Thyroid gland (tissue), 4 donors: ENCODE measurements at regions not wholly inside any gene's neighbourhood (a gene's known extent, or its start where the extent isn't known, plus 50 kb on each side); places are given as distances from the start of the nearest gene placed in this dataset.

ENCODE experiments used
- DNase-seq, 2 donors: peaks; one replicate each; pipeline ENCODE4 v3.0.0-alpha.2; 2019
- H3K27ac ChIP-seq, 3 donors: fragments of 200-600 bp; sonication (generic); 1 replicate in 2 of 3; 2 replicates in 1 of 3; pipeline ENCODE4 v1.5.1; 2016 to 2019; ENCODE audit warnings: mild to moderate bottlenecking in 1 of 3, moderate library complexity in 1 of 3
- H3K27me3 ChIP-seq: fragments of 200-600 bp; sonication (generic); one replicate; pipeline ENCODE4 v1.5.1; 2019
- H3K36me3 ChIP-seq, 2 donors: fragments of 200-600 bp; sonication (generic); one replicate each; pipeline ENCODE4 v1.5.1; 2016 to 2019
- H3K4me1 ChIP-seq, 2 donors: fragments of 200-600 bp; sonication (generic); one replicate each; pipeline ENCODE4 v1.5.1; 2017 to 2019
- H3K4me3 ChIP-seq, 3 donors: fragments of 200-600 bp; sonication (generic); replicated peaks in 1 of 3; 1 replicate in 2 of 3; 2 replicates in 1 of 3; pipeline ENCODE4 v1.5.1; 2016; ENCODE audit warnings: mild to moderate bottlenecking in 1 of 3
- H3K9me3 ChIP-seq: fragments of 200-600 bp; sonication (generic); one replicate; pipeline ENCODE4 v1.5.1; 2017
- POLR2A ChIP-seq, 2 donors: fragments of 450-650 bp; IDR thresholded peaks; one replicate each; pipeline ENCODE4 v1.6.1; 2017; ENCODE audit warnings: antibody characterized with exemption in 2 of 2, mild to moderate bottlenecking in 2 of 2, moderate library complexity in 1 of 2
- WGBS, 2 donors: methylation state at CpG; one replicate each; pipeline ENCODE4 v1.1.5; 2017; 5-methylcytosine and 5-hydroxymethylcytosine counted together
- intact Hi-C: fragments of 100-400 bp; cut with DNase I; formaldehyde crosslinking; loops from one replicate; pipeline ENCODE4 v1.15.1; 2023
- TF ChIP-seq, protein P1 (sequence below), 6 experiments: fragments of 200-600 bp in 3 of 6; fragments of 450-650 bp in 3 of 6; sonication (generic) in 3 of 6; IDR thresholded peaks; one replicate each; pipeline ENCODE4 v1.5.1; 2016 to 2019; ENCODE audit warnings: antibody characterized with exemption in 6 of 6, mild to moderate bottlenecking in 2 of 6, inconsistent platforms in 1 of 6, moderate library complexity in 1 of 6

DNA sequence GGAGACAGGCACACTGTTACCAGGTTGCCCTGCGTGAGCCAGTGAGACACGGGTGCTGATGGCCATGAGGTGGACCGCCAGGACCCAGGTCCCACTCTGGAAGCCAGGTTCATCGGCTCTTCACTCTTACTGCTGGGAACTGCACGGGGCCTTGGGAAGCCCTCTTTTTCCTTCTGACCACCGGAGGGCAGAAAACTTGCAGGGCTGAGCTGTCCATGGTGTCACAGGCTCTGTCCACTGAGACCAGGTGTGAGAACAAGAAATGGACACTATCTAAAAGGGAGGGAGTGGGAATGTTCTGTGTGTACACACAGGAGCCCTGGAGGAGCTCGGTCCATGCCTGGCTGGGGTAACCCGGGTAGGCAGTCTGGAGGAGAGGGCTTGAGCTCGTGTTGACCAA, 93.4 kb downstream of the UQCRFS1 start:
- no peaks in the 10 kb centered on the region for H3K9me3 ChIP-seq
- H3K27ac ChIP-seq: no peak overlapping the region
- intact Hi-C loops: no loop called here
- no peaks in the 10 kb centered on the region for H3K4me1 ChIP-seq
- TF ChIP-seq, protein P1, sequence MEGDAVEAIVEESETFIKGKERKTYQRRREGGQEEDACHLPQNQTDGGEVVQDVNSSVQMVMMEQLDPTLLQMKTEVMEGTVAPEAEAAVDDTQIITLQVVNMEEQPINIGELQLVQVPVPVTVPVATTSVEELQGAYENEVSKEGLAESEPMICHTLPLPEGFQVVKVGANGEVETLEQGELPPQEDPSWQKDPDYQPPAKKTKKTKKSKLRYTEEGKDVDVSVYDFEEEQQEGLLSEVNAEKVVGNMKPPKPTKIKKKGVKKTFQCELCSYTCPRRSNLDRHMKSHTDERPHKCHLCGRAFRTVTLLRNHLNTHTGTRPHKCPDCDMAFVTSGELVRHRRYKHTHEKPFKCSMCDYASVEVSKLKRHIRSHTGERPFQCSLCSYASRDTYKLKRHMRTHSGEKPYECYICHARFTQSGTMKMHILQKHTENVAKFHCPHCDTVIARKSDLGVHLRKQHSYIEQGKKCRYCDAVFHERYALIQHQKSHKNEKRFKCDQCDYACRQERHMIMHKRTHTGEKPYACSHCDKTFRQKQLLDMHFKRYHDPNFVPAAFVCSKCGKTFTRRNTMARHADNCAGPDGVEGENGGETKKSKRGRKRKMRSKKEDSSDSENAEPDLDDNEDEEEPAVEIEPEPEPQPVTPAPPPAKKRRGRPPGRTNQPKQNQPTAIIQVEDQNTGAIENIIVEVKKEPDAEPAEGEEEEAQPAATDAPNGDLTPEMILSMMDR (IDR thresholded peaks at IDR 0.05): no peak
- H3K36me3 ChIP-seq: no peaks in the 10 kb centered on the region
- DNase-seq: no peak
- WGBS, 2 donors: 52 to 60% methylated on average over 8 to 9 of the region's 9 CpGs
- no peak overlapping the region for H3K4me3 ChIP-seq
- H3K27me3 ChIP-seq: no peaks in the 10 kb centered on the region

DNA sequence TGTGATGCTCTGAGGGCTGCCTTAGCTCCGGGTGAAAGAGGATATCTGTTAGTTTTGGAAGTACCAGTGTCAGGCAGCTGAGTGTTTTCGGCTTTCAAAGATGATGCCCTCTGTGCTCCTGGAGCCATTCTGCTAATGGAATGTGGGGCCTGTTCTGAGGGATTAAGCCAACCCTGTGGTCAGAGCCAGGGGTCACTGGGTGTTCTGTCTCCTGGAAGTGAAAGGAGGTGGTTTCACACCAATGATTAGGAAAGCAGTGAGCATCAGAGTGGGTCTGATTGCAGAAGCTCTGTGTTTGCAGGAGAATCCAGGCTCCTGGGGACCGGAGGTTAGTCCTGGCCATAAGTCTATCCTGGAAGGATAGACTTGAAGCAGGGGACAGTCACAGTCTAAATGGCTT, 94.6 kb downstream of the UQCRFS1 start:
- WGBS, 2 donors: 18 to 27% methylated on average over 3 of the region's 3 CpGs
- Histone ChIP-seq H3K27me3 (no peaks in the 10 kb centered on the region), H3K9me3 (no peaks in the 10 kb centered on the region), H3K4me1 (no peaks in the 10 kb centered on the region), H3K4me3 (no peak overlapping the region), H3K27ac (no peak overlapping the region), H3K36me3 (no peaks in the 10 kb centered on the region)
- no peak for DNase-seq
- TF ChIP-seq, protein P1 (IDR thresholded peaks at IDR 0.05): no peak
- TF ChIP-seq POLR2A (IDR thresholded peaks at IDR 0.05): no peak
- intact Hi-C loops: no loop called here

DNA sequence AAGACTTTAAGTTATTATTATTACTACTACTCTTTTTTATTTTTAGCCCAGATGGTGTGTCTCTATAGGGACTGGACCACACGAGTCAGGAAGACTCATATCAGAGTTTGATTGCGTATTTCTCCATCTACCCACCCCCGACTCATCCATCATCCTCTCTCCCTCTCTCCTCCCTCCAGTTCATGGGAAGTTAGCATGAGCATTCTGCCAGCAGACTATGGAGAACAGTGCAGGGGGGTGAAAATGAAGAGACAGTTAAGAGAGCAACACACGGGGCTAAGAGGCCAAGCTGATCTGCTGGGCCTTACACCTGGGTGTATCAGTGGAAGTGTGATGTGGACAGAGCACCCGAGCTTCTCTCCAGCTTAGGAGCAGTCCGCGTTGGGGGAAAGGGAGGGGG, 95.0 kb downstream of the UQCRFS1 start:
- Histone ChIP-seq H3K27ac (no peak overlapping the region), H3K9me3 (no peaks in the 10 kb centered on the region), H3K4me3 (no peak overlapping the region), H3K27me3 (no peaks in the 10 kb centered on the region), H3K36me3 (no peaks in the 10 kb centered on the region), H3K4me1 (no peaks in the 10 kb centered on the region)
- TF ChIP-seq POLR2A (IDR thresholded peaks at IDR 0.05): no peak
- TF ChIP-seq, protein P1 (IDR thresholded peaks at IDR 0.05): no peak
- WGBS, 2 donors: 37 to 43% methylated on average over 7 of the region's 7 CpGs
- intact Hi-C loops: no loop called here
- no peak for DNase-seq

DNA sequence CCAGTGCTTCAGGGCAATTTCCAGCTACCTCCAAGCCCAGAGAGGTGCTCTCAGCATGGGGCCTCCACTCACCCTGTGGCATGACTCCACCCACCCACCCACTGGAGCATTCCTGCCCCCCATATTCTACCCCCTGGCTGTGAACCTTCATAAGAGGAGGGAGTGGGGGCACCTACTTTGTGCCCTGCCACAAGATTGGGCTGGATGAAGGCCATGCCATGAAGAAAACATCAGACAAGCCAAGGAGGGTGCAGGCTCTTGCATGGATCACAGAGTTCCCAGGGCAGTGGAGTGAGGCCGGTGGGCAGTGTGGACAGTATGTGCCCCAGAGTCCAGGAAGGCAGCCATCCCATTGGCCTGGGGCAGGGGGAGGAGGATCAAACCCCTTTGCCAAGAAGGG, 97.8 kb downstream of the UQCRFS1 start:
- no peak for TF ChIP-seq POLR2A (IDR thresholded peaks at IDR 0.05)
- TF ChIP-seq, protein P1 (IDR thresholded peaks at IDR 0.05): no peak
- no peak overlapping the region for H3K4me3 ChIP-seq
- no peaks in the 10 kb centered on the region for H3K27me3 ChIP-seq
- H3K4me1 ChIP-seq: no peaks in the 10 kb centered on the region
- WGBS, 2 donors: 100% methylated on average over 1 of the region's 1 CpG
- intact Hi-C loops: no loop called here
- no peaks in the 10 kb centered on the region for H3K36me3 ChIP-seq
- H3K9me3 ChIP-seq: no peaks in the 10 kb centered on the region
- DNase-seq: no peak
- no peak overlapping the region for H3K27ac ChIP-seq

DNA sequence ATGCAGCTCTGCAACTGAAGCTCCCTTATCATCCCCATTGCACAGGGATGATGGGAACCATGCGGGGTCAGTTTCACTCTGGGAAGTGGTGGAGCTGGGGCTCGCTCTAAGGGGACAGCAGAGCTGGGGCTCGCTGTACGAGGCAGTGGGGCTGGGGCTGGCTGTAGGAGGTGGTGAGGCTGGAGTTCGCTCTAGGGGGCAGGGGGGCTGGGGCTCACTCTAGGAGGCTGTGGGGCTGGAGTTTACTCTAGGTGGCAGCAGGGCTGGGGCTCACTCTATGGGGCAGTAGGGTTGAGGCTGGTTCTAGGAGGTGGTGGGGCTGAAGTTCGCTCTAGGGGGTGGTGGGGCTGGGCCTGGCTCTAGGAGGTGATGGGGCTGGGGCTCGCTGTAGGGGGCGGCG, 99.1 kb downstream of the UQCRFS1 start:
- Histone ChIP-seq H3K4me3 (no peak overlapping the region), H3K4me1 (no peaks in the 10 kb centered on the region), H3K9me3 (no peaks in the 10 kb centered on the region), H3K36me3 (no peaks in the 10 kb centered on the region), H3K27me3 (no peaks in the 10 kb centered on the region), H3K27ac (no peak overlapping the region)
- 89 to 91% methylated on average over 5 to 8 of the region's 9 CpGs for WGBS, 2 donors
- no peak for DNase-seq
- no peak for TF ChIP-seq POLR2A (IDR thresholded peaks at IDR 0.05)
- TF ChIP-seq, protein P1 (IDR thresholded peaks at IDR 0.05): no peak
- intact Hi-C loops: no loop called here
